ENCODE measurements at regions not wholly inside any gene's neighbourhood (a gene's known extent, or its start where the extent isn't known, plus 50 kb on each side); places are given as distances from the start of the nearest gene placed in this dataset.
"Not testable (repeated sequence)": the region's sequence is repeated elsewhere in the genome, so short reads cannot be mapped to it uniquely, and the experiment has no call there.

GRCh38 chr1:194908643-194909042 lies 1699.6 kb downstream of the KCNT2 start:
- DNase-seq (ENCODE audit: low spot score) = no peak

DNA sequence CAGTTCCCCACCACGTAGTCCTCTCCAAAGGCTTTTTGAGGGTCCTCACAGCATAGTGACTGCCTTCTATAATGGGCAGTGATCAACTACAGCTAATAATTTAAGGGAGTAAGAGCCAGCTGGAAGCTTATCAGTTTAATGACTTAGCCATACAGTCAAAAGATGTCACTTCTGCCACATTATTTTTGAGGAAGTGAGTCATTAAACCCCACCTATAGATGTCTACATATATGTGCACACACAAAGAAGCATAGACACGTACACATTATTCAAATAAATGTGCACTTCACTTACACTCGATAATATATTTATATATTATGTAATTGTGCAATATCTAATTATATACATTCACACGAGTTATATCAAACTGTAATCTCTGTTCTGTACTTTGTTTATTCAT lies 1704.7 kb downstream of the KCNT2 start:
- no peak for DNase-seq (ENCODE audit: low spot score)

DNA sequence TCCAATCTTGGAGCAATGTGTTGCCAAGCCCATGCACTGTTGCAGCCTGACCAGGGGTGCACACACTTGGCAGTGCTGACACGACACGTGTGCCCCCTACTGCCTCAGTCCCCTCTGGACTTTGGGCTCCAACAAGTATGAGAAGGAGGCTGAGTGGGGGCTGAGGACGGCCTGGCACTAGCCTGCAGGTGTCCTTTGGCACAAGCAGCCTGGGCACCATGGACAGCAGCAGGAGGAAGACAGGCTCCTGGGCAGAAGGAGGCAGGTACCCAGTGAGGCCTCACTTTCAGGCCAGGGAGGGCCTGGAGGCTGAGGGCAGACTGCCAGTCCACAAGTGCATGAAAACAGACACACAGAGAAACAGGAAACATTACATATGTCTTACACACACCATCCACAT lies 1702.9 kb upstream of the B3GALT2 start:
- DNase-seq (ENCODE audit: low spot score) = no peak

- no peak for DNase-seq (ENCODE audit: low spot score)
Observed at GRCh38 chr1:194870860-194871259, 1684.4 kb upstream of the B3GALT2 start.

DNA sequence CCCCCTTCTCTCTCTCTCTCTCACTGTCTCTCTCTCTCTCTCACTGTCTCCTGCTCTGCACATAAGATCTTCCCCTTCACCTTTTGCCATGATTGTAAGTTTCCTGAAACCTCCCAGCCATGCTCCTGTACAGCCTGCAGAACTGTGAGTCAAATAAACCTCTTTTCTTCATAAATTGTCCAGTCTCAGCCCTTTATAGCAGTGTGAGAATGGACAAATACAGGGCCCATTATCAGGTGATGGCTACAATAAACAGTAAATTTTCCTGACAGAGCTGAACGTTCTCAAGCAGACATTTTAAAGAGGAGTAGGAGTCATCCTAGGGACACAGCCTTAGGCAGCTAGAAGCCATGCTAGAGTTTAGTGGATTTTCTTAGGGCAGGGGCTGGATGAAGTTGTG lies 1679.7 kb upstream of the B3GALT2 start:
- no peak for DNase-seq (ENCODE audit: low spot score)

DNA sequence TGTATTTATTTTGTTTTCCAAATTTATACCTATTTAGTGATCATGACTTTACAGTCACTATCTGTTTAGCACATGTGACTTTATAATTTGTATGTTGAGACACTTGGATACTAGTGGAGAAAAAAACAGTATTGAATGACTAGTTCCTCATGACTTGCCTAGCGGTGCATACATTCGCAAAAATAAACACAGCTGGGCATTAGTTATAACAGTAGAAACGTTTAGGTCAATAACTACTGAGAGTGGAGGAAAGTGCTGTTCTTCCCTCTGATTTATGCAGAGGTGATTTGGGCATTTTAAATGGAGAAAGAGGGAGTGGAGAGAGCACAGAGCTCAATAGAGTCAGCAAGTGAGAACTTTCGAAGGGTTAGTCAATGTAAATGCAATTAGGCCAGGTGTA lies 1679.0 kb upstream of the B3GALT2 start:
- DNase-seq (ENCODE audit: low spot score) = no peak

DNA sequence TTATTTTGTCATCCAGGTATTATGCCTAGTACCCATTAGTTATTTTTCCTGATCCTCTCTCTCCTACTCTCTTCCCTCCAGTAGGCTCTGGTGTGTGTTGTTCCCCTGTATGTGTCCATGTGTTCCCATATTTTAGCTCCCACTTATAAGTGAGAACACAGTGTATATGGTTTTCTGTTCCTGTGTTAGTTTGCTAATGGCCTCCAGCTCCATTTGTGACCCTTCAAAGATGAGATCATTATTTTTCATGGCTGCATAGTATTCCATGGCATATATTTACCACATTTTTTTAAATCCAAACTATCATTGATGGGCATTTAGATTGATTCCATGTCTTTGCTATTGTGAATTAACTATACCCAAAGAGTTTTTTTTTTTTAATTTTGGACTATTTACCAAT lies 1675.7 kb upstream of the B3GALT2 start:
- no peak for DNase-seq (ENCODE audit: low spot score)

DNA sequence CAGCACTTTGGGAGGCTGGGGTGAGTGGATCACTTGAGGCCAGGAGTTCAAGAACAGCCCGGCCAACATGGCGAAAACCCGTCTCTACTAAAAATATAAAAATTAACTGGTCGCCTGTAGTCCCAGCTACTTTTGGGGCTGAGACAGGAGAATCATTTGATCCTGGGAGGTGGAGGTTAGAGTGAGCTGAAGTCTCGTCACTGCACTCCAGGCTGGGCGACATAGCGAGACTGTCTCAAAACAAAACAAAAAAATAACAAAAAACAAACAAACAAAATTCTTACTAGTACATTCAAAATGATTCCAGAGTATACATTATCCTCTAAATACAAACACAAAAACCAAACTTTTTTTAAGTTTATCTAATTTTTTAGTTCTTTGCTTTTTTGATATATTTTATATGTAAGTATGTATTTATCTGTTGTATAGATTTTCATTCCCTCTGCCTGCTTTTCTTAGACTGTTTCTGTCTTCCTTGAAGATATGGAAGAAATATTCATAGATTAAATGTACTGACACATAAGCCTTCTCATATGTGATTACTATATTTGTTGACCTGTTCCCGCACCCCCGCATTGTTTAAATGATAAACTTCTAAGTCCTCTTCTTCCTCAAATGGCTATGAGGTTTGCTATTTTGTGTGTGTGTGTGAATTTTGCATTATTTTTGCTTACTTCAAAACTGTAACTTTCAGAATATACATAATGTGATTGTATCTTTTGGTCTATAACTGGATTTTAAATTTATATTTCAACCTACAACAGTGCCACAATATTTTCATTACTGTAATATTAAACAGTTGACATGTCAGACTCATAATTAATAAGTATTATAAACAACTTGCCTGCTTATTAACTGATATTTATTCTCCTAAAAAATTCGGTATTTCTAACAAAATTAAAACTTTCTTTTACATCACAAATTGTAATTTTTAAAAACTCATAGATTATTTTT lies 1674.1 kb upstream of the B3GALT2 start:
- no peak for DNase-seq (ENCODE audit: low spot score)

GRCh38 chr1:194859481-194860154 lies 1673.2 kb upstream of the B3GALT2 start:
- DNase-seq (ENCODE audit: low spot score) = not testable (repeated sequence)

DNA sequence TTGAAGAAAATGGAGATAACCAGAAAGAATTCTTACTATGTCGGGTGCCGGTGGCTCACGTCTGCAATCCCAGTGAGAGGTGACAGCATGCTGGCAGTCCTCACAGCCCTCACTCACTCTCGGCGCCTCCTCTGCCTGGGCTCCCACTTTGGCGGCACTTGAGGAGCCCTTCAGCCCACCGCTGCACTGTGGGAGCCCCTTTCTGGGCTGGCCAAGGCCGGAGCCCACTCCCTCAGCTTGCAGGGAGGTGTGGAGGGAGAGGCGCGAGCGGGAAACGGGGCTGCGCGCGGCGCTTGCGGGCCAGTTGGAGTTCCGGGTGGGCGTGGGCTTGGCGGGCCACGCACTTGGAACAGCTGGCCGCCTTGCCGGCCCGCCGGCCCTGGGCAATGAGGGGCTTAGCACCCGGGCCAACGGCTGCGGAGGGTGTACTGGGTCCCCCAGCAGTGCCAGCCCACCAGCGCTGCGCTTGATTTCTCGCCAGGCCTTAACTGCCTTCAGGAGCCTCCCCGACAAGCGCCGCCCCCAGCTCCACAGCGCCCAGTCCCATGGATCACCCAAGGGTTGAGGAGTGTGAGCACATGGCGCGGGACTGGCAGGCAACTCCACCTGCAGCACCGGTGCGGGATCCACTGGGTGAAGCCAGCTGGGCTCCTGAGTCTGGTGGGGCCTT lies 1672.5 kb upstream of the B3GALT2 start:
- DNase-seq (ENCODE audit: low spot score) = not testable (repeated sequence)

GRCh38 chr1:194857413-194857812 lies 1671.0 kb upstream of the B3GALT2 start:
- no peak for DNase-seq (ENCODE audit: low spot score)

- no peak for DNase-seq (ENCODE audit: low spot score)
Observed at GRCh38 chr1:194848846-194849245, 1662.4 kb upstream of the B3GALT2 start.

DNA sequence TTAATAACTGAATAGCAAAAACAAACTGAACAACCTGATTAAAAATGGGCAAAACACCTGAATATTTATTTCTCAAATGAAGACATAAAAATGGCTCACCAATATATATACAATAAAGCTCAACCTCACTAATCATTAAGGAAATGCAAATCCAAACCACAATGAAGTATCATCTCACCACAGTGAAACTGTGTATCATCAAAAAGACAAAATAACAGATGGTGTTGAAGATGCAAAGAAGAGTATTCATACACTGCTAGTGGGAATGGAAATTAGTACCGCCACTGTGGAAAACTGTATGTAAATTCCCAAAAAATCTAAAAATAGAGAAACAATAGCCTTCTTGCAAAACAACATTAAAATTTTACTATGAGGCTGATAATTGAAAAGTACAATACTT lies 1660.1 kb upstream of the B3GALT2 start:
- DNase-seq (ENCODE audit: low spot score) = no peak

DNA sequence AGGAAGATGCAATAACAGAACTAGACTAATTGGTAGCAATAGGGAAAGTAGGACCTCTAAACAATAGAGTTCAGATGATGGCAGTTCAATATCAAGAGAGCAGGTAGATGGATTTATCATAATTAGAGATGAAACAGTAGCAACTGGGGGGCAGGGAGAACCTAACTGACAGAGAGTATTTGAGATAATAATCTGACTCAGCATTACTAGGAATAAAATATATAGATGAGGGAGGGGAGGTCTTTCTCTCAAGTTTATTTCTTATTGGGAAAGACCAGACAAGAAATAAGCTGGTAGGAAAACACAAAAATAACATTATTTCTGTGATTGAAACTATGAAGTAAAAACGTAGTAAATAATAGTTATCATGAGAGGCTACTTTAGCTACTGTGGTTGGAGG lies 1656.7 kb upstream of the B3GALT2 start:
- no peak for DNase-seq (ENCODE audit: low spot score)

DNA sequence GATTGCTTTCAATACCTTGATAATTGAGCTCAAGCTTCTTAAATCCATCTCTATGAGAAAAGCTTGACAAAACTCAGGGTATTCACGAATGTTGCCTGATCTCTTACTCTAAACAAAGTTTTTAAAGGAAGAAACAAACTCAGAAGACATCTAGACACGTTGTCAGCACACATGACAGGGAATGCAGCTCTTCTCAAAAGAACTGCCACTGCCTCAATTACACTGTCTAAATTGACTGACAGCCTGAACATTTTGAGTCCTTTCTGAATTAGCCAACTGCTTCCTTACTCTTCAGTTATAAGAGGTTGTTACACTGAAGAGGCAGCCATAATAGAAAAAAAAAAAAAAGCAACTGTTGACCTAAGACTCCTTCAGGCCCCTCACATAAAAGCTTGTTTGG lies 1646.7 kb upstream of the B3GALT2 start:
- no peak for DNase-seq (ENCODE audit: low spot score)

DNA sequence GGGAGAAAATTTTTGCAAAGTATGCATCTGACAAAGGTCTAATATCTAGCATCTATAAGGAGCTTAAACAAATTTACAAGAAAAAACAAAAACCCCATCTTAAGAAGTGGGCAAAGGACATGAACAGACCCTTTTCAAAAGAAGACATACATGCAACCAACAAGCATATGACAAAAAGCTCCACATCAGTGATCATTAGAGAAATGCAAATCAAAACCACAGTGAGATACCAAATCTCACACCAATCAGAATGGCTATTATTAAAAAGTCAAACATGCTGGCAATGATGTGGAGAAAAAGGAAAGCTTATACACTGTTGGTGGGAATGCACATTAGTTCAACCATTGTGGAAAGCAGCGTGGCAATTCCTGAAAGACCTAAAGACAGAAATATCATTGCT lies 1645.2 kb upstream of the B3GALT2 start:
- not testable (repeated sequence) for DNase-seq (ENCODE audit: low spot score)

DNA sequence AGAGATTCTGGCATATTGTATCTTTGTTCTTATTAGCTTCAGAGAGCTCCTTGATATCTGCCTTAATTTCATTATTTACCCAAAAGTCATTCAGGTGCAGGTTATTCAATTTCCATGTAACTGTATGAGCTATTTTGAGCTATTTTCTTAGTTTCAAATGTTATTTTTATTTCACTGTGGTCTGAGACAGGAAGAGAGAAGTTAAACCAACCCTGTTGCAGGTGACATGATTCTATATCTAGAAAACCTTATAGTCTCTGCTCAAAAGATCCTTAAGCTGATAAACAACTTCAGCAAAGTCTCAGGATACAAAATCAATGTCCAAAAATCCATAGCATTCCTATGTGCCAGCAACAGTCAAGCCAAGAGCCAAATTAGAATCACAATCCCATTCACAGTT lies 1644.0 kb upstream of the B3GALT2 start:
- DNase-seq (ENCODE audit: low spot score) = no peak

- DNase-seq (ENCODE audit: low spot score) = no peak
Observed at GRCh38 chr1:194829492-194829891, 1643.1 kb upstream of the B3GALT2 start.

DNA sequence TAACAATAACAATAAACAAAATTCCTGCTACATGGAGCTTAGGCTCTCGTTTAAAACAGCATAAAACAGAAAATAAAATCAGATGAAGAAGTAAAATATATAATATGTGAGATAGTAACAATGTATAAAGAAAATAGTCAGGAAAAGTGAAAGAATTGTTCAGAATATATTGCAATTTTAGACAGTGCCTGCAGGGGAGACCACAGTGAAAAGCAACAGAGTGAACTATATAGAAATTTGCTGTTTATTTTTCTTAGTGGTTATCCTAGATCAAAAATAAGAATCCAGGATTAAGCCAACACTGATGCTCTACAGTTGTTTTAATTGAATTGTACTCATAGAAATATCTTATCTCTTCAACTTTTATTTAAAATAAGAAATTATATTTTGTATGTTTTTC lies 1639.0 kb upstream of the B3GALT2 start:
- DNase-seq (ENCODE audit: low spot score) = no peak

- DNase-seq (ENCODE audit: low spot score) = no peak
Observed at GRCh38 chr1:194821091-194821490, 1634.7 kb upstream of the B3GALT2 start.

DNA sequence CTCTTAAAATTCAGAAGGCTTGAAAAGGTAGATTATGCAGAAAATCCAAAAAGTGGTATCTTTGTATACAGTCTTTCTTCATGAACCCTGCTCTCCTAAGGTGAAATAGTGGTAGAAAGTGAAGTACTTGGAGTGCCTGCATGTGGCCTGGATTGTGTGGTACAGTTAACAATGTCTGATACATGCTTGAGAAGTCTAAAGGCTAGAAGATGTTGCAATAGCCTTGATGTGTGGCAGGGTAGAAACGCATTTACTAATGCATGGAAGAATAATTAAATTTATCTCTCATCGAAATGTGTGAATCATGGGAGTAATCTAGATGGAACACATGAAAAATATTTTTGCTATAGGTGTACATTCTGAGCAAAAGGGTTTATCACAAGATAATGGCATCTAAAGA lies 1632.3 kb upstream of the B3GALT2 start:
- DNase-seq (ENCODE audit: low spot score) = no peak

GRCh38 chr1:194816859-194817258 lies 1630.4 kb upstream of the B3GALT2 start:
- DNase-seq (ENCODE audit: low spot score) = no peak

- no peak for DNase-seq (ENCODE audit: low spot score)
Observed at GRCh38 chr1:194813096-194813495, 1626.7 kb upstream of the B3GALT2 start.
